RKO (cell line): ENCODE measurements at regions not wholly inside any gene's neighbourhood (a gene's known extent, or its start where the extent isn't known, plus 50 kb on each side); places are given as distances from the start of the nearest gene placed in this dataset.
"Not testable (repeated sequence)": the region's sequence is repeated elsewhere in the genome, so short reads cannot be mapped to it uniquely, and the experiment has no call there.

ENCODE experiments used
- DNase-seq: peaks from one replicate; pipeline ENCODE4 v3.0.0-alpha.2; 2016; ENCODE audit warnings: low spot score

GRCh38 chr12:75760573-75761294, 249.3 kb upstream of the KRR1 start:
- DNase-seq: no peak

GRCh38 chr12:75759842-75760572, 248.6 kb upstream of the KRR1 start:
- peak; percentile 98 for DNase-seq

GRCh38 chr12:75759196-75759595, 247.8 kb upstream of the KRR1 start:
- no peak for DNase-seq

- no peak for DNase-seq
These were observed 245.4 kb upstream of the KRR1 start for GRCh38 chr12:75756771-75757170.

GRCh38 chr12:75756111-75756510, 244.7 kb upstream of the KRR1 start:
- DNase-seq: no peak

- DNase-seq: no peak
These were observed 243.3 kb upstream of the KRR1 start for GRCh38 chr12:75754698-75755097.

GRCh38 chr12:75754141-75754540, 242.7 kb upstream of the KRR1 start:
- no peak for DNase-seq

- peak; percentile 40 for DNase-seq
These were observed 240.5 kb upstream of the KRR1 start for GRCh38 chr12:75751769-75752471.

GRCh38 chr12:75750716-75751306, 239.4 kb upstream of the KRR1 start:
- no peak for DNase-seq

GRCh38 chr12:75748990-75749389, 237.6 kb upstream of the KRR1 start:
- not testable (repeated sequence) for DNase-seq

- DNase-seq: no peak
These were observed 236.7 kb upstream of the KRR1 start for GRCh38 chr12:75748136-75748535.

- DNase-seq: no peak
These were observed 236.2 kb upstream of the KRR1 start for GRCh38 chr12:75747572-75748021.

- no peak for DNase-seq
These were observed 235.2 kb upstream of the KRR1 start for GRCh38 chr12:75746621-75747020.

GRCh38 chr12:75744607-75745256, 233.3 kb upstream of the KRR1 start:
- DNase-seq: no peak

- DNase-seq: no peak
These were observed 231.6 kb upstream of the KRR1 start for GRCh38 chr12:75742961-75743360.

- DNase-seq: no peak
These were observed 230.6 kb upstream of the KRR1 start for GRCh38 chr12:75742048-75742447.

GRCh38 chr12:75739912-75740311, 228.5 kb upstream of the KRR1 start:
- no peak for DNase-seq

GRCh38 chr12:75739098-75739497, 227.7 kb upstream of the KRR1 start:
- DNase-seq: not testable (repeated sequence)

- no peak for DNase-seq
These were observed 227.1 kb upstream of the KRR1 start for GRCh38 chr12:75738486-75738885.

GRCh38 chr12:75735853-75736252, 224.4 kb upstream of the KRR1 start:
- no peak for DNase-seq

GRCh38 chr12:75728826-75729225, 217.4 kb upstream of the KRR1 start:
- no peak for DNase-seq

- DNase-seq: no peak
These were observed 216.2 kb upstream of the KRR1 start for GRCh38 chr12:75727577-75727976.
